GM21381 (cell line): ENCODE measurements at regions not wholly inside any gene's neighbourhood (a gene's known extent, or its start where the extent isn't known, plus 50 kb on each side); places are given as distances from the start of the nearest gene placed in this dataset.
"Not testable (repeated sequence)": the region's sequence is repeated elsewhere in the genome, so short reads cannot be mapped to it uniquely, and the experiment has no call there.

Experiments
- ATAC-seq: cut with Tn5 transposase; IDR thresholded peaks from one replicate; pipeline ENCODE4 v1.9.1; 2021; ENCODE audit warnings: mild to moderate bottlenecking, moderate library complexity; ENCODE audit not compliant: unreplicated experiment

DNA sequence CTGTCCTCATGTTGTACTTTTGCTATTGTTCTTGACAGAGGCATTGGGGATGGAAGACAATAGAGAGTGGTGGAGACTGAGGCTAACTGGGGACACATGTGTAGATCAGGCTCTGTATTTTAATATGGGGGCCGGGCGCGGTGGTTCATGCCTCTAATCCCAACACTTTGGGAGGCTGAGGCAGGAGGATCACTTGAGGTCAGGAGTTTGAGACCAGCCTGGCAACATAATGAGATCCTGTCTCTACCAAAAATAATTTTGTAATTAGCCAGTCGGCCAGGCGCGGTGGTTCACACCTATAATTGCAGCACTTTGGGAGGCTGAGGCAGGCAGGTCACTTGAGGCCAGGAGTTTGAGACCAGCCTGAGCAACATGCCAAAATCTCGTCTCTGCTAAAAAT lies 72.5 kb upstream of the FOXK1 start:
- ATAC-seq = not testable (repeated sequence)

DNA sequence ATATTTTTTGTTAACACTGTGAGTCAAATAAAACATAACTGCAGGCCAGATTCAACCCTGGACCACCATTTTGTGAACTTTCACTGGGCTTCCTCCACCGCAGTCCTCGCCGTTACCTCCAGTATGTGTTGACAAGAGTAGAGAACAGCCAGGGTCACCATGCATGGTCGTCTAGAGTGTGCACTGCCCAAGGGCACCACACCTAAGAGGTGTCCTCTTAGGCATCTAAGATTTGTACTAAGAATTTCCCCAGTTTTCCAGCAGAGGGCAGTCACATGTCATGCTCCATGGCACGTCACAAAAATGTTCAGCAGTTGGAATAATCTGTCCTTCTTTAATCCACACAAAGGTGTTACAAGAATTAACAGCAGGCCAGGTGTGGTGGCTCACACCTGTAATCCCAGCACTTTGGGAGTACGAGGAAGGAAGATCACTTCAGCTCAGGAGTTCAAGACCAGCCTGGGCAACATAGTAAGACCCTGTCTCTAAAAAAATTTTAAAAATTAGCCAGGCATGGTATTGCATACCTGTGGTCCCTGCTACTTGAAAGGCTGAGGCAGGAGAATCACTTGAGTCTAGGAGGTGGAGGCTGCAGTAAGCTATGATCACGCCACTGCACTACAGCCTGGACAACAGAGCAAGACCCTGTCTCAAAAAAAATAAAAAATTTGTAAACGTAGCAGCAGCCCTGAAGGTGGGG lies 71.2 kb upstream of the FOXK1 start:
- ATAC-seq = peak; percentile 65

DNA sequence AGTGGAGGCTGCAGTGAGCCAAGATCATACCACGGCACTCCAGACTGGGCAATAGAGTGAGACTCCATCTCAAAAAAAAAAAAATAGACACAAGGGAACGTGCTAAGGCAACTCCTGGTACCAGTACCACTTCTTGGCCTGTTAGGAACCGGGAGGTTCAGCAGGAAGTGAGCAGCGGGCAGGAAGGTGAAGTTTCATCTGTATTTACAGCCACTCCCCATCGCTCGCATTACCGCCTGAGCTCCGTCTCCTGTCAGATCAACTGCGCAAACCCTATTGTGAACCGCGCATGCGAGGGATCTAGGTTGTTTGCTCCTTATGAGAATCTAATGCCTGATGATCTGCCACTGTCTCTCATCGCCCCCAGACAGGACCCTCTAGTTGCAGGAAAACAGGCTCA lies 69.9 kb upstream of the FOXK1 start:
- no peak for ATAC-seq

DNA sequence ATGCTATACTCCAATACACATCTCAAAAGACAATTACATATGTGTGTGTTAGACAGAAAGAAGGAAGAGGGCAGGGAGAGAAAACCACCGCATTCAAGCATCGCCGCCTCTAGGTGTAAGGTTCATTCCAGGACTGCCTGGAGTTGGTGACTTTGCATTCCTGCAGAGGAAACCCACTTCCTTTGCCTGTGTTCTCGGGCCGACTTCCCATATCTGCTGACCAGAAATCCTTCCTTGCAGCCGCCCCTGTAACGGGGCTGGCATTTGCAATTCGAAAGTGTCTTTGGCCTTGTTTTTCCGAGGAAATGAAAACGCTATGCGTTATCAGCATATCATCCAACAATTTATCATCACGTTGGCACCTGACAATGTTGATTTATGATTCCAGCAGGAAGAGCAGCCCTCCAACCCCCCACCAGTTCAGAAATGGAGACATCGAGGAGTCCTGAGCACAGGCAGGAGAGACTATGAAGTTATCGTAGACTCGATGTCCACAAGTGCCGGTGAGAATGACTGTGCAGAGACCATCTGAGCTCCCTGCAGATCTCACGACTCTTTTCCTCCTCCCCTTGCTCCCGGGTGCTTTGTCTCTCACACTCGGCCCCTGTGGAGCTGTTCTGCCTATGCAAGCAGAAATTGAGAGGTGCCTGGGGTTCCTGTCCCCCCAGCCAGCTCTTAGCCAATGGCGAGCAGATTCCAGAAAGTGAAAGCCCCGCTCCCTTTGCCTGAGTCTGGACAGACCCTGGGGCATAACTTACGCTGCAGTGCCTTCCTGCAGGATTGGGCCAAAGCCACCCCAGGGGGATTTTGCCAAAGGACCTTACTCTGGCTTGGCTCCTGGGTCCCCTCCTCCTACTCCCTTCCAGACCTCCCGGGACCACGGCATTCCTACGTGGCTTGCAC lies 68.9 kb upstream of the FOXK1 start:
- ATAC-seq = no peak

DNA sequence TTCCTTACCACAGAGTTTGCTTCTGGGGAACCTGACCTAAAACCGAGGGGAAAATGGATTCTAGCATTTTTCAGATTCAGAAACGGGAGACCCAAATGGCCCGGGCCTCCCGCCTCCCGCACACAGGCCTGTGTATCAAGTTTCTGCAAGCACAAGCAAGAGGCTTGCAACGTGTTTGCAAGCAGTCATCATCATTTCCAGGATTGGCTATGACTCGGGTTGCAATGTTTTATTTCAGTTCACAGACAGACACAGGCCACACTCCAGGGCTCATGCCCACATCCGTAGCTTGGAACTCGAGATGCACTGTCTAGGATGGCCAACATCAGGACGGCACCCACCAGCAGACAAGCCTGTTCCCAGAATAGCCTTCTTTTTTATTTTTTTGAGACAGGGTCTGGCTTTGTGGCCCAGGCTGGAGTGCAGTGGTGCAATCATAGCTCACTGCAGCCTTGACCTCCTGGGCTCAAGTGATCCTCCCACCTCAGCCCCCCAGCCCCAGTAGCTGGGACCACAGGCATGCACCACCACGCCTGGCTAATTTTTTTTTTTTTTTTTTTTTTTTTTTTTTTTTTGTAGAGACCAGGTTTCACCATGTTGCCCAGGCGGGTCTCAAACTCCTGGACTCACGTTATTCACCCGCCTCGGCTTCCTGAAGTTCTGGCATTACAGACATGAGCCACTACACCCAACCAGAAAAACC lies 68.1 kb upstream of the FOXK1 start:
- no peak for ATAC-seq

DNA sequence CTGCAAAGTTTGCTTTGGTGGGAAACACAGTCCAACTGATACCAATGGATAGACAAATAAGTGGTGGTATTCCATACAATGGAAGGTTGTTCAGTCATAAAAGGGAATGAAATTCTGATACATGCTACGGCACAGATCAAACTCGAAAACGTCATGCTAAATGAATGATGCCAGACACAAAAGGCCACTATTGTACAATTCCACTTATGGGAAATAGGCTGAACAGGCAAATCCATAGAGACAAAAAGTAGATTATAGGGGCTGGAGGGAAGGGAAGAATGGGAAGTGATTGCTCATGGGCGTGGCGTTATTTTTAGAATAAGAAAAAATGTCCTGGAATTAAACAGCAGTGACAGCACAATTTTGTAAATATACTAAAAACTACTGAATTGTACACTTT lies 66.0 kb upstream of the FOXK1 start:
- no peak for ATAC-seq

DNA sequence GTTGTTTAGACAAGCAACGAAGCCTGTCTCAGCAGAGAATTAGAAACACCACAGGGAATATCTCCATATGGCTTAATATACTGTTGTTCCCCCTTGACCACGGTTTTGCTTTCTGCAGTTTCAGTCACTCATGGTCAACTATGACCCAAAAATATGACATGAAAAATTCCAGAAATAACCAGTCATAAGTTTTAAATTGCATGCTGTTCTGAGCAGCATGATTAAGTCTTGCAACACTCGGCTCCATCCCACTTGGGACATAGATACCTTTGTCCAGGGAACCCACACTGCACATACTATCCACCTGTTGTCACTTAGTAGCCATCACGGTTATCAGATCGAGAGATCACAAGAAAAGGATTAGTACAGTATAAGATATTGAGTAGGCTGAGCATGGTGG lies 60.7 kb upstream of the FOXK1 start:
- no peak for ATAC-seq

DNA sequence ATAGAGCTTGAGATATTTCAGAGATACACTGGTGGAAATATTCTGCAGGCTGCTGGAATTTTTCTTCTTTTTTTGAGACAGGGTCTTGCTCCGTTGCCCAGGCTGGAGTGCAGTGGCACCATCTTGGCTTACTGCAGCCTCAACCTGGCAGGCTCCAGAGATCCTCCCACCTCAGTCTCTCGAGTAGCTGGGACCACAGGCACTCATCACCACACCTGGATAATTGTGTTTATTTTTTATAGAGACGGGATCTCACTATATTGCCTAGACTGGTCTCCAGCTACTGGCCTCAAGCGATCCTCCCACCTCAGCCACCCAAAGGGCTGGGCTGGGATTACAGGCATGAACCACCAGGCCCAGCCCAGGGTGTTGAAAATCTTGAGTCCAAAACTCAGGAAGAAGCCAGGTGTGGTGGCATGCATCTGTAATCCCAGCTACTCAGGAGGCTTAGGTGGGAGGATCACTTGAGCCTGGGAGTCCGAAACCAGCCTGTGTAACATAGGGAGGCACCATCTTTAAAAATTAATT lies 55.7 kb upstream of the FOXK1 start:
- no peak for ATAC-seq

DNA sequence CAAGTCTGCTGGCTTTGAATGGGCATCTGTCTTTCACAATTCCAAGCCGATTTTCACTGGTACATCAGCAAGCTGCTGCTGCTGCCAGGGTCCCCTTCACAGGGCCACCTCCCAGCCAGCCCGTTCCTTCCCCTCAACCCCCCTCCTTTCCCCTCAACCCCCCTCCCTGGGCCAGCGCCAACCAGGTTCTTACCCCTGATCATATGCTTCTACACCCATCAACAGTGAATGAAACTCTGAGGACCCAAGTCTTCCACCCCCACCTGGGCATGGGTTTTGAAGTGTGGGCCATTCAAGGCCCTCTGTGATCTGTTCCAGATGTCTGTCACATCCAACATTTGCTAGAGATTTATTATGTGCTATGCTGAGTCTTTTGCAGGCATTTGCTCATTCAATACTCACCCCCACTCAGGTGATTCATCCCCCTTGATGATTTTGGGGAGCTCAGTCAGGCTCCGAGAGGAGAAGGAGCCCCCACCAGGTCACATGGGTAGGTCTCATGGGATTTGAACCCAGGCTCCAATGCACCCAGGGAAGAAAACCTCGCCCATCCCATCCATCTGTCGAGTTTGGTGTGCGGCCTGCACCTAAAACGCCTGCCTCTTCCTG lies 52.7 kb upstream of the FOXK1 start:
- ATAC-seq = no peak

DNA sequence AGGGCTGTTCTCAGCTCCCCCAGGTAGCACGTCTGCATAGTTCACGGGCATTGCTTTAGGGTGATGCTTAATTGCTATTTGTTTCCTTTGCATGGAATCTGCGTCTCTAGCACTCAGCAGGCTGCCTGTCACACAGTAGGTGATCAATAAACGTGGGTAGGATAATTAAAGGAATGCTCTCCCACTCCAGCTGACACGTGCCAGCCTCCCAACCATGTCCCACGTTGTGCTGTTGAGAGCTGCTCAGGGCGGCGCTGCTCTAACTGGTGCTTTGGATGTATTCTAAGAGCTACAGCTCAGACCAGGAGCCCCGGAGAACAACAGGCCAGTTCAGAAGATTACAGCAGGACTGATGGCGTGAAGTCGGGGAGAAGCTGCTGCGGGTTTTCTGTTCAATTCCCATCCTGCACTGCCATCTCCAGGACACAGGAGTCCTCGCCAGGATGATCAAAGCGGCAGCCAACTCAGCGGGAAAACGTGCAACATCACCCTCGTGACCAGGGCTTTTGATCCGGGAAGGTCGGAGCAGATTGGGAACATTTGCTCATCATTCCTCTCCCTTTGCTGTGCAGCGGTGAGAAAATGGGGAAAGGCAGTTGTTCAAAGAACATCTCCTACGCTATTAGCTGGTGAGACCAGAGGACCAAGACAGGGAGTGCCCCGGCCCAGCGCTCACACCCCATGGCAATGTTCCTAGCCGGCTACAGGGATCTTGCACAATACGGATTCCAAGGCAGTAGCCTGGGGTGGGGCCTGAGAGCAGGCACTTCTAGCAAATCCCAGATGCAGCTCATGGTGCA lies 50.5 kb upstream of the FOXK1 start:
- ATAC-seq = no peak
